Sigmoid colon (tissue), 6 donors: ENCODE measurements at regions not wholly inside any gene's neighbourhood (a gene's known extent, or its start where the extent isn't known, plus 50 kb on each side); places are given as distances from the start of the nearest gene placed in this dataset.

Experiments
- DNase-seq: peaks from one replicate; pipeline ENCODE4 v3.0.0-alpha.2; 2019
- H3K27ac ChIP-seq, 4 donors: fragments of 200-600 bp; sonication (generic); one replicate each; pipeline ENCODE4 v1.5.1; 2016 to 2019; ENCODE audit warnings: mild to moderate bottlenecking in 1 of 4
- H3K27me3 ChIP-seq, 3 donors: fragments of 200-600 bp; sonication (generic); one replicate each; pipeline ENCODE4 v1.5.1; 2019; ENCODE audit warnings: mild to moderate bottlenecking in 1 of 3
- H3K36me3 ChIP-seq, 4 donors: fragments of 200-600 bp; sonication (generic); one replicate each; pipeline ENCODE4 v1.5.1; 2016 to 2019
- H3K4me1 ChIP-seq, 4 donors: fragments of 200-600 bp; sonication (generic); one replicate each; pipeline ENCODE4 v1.5.1; 2017 to 2019
- H3K4me3 ChIP-seq, 4 donors: fragments of 200-600 bp; sonication (generic); one replicate each; pipeline ENCODE4 v1.5.1; 2017 to 2019; ENCODE audit warnings: mild to moderate bottlenecking in 2 of 4, moderate library complexity in 1 of 4
- H3K9me3 ChIP-seq, 4 donors: fragments of 200-600 bp in 3 of 4; sonication (generic) in 3 of 4; one replicate each; pipeline versions ENCODE4 v1.5.1 to v1.6.1; 2013 to 2019
- EP300 ChIP-seq, 4 donors: sonication (generic); formaldehyde crosslinking; IDR thresholded peaks; one replicate each; pipeline ENCODE4 v1.6.1; 2017; ENCODE audit warnings: antibody characterized with exemption in 4 of 4
- POLR2A ChIP-seq, 2 donors: fragments of 450-650 bp; IDR thresholded peaks; one replicate each; pipeline ENCODE4 v1.6.1; 2016; ENCODE audit warnings: antibody characterized with exemption in 2 of 2, mild to moderate bottlenecking in 2 of 2, moderate library complexity in 2 of 2
- POLR2AphosphoS5 ChIP-seq, 4 donors: sonication (generic); formaldehyde crosslinking; IDR thresholded peaks; one replicate each; pipeline ENCODE4 v1.6.1; 2017; ENCODE audit warnings: antibody characterized with exemption in 4 of 4
- WGBS, 2 donors: extraction: QIAGEN DNeasy Blood & Tissue Kit; methylation state at CpG; one replicate each; pipeline ENCODE4 v1.1.7; 2013; 5-methylcytosine and 5-hydroxymethylcytosine counted together
- intact Hi-C: fragments of 100-400 bp; cut with DNase I; formaldehyde crosslinking; loops from one replicate; pipeline ENCODE4 v1.15.1; 2023
- TF ChIP-seq, protein P1 (sequence below), 4 experiments: fragments of 450-650 bp in 3 of 4; fragments of 200-600 bp in 1 of 4; IDR thresholded peaks; one replicate each; pipeline ENCODE4 v1.5.1; 2016 to 2019; ENCODE audit warnings: antibody characterized with exemption in 4 of 4, mild to moderate bottlenecking in 3 of 4, moderate library complexity in 2 of 4
- donor health status: healthy with polysubstance abuse.
- donor health status: healthy.

GRCh38 chr6:77334093-77334492 lies 129.2 kb downstream of the HTR1B start:
- 85 to 87% methylated on average over 3 of the region's 3 CpGs for WGBS, 2 donors
- Histone ChIP-seq H3K27ac (no peak overlapping the region), H3K36me3 (no peaks in the 10 kb centered on the region), H3K4me3 (no peak overlapping the region), H3K27me3 (no peaks in the 10 kb centered on the region), H3K9me3 (peaks cover 0 to 9% (median 1%) of the 10 kb centered on the region in 4 donors), H3K4me1 (no peaks in the 10 kb centered on the region)
- DNase-seq = no peak
- intact Hi-C loops = no loop called here
- no peak for TF ChIP-seq POLR2A (IDR thresholded peaks at IDR 0.05)
- no peak for TF ChIP-seq POLR2AphosphoS5 (IDR thresholded peaks at IDR 0.05)
- TF ChIP-seq, protein P1, sequence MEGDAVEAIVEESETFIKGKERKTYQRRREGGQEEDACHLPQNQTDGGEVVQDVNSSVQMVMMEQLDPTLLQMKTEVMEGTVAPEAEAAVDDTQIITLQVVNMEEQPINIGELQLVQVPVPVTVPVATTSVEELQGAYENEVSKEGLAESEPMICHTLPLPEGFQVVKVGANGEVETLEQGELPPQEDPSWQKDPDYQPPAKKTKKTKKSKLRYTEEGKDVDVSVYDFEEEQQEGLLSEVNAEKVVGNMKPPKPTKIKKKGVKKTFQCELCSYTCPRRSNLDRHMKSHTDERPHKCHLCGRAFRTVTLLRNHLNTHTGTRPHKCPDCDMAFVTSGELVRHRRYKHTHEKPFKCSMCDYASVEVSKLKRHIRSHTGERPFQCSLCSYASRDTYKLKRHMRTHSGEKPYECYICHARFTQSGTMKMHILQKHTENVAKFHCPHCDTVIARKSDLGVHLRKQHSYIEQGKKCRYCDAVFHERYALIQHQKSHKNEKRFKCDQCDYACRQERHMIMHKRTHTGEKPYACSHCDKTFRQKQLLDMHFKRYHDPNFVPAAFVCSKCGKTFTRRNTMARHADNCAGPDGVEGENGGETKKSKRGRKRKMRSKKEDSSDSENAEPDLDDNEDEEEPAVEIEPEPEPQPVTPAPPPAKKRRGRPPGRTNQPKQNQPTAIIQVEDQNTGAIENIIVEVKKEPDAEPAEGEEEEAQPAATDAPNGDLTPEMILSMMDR (IDR thresholded peaks at IDR 0.05) = no peak
- no peak for TF ChIP-seq EP300 (IDR thresholded peaks at IDR 0.05)

GRCh38 chr6:77332915-77333623 lies 130.2 kb downstream of the HTR1B start:
- no peak for DNase-seq
- Histone ChIP-seq H3K4me1 (no peaks in the 10 kb centered on the region), H3K27ac (no peak overlapping the region), H3K27me3 (no peaks in the 10 kb centered on the region), H3K4me3 (no peak overlapping the region), H3K9me3 (peaks cover 0 to 9% (median 1%) of the 10 kb centered on the region in 4 donors), H3K36me3 (no peaks in the 10 kb centered on the region)
- TF ChIP-seq EP300 (IDR thresholded peaks at IDR 0.05) (no peak), POLR2A (IDR thresholded peaks at IDR 0.05) (no peak), POLR2AphosphoS5 (IDR thresholded peaks at IDR 0.05) (no peak)
- TF ChIP-seq, protein P1 (IDR thresholded peaks at IDR 0.05) = no peak
- intact Hi-C loops = no loop called here
- WGBS, 2 donors = 94 to 95% methylated on average over 15 of the region's 15 CpGs

DNA sequence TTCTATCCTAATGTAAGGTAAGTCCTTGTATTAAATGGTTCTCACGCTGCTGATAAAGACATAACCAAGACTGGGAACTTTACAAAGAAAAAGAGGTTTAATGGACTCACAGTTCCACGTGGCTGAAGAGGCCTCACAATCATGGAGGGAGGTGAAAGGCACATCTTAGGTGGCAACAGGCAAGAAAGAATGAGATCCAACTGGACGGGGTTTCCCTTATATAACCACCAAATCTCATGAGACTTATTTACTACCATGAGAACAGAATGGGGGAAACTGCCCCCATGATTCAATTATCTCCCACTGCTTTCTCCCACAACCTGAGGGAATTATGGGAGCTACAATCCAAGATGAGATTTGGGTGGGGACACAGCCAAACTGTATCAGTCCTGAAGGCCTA lies 136.6 kb downstream of the HTR1B start:
- no peak overlapping the region for H3K4me3 ChIP-seq
- intact Hi-C loops = no loop called here
- H3K36me3 ChIP-seq = no peaks in the 10 kb centered on the region
- no peaks in the 10 kb centered on the region for H3K27me3 ChIP-seq
- no peak for DNase-seq
- H3K27ac ChIP-seq = no peak overlapping the region
- TF ChIP-seq, protein P1 (IDR thresholded peaks at IDR 0.05) = no peak
- no peak for TF ChIP-seq POLR2AphosphoS5 (IDR thresholded peaks at IDR 0.05)
- no peak for TF ChIP-seq POLR2A (IDR thresholded peaks at IDR 0.05)
- no peak for TF ChIP-seq EP300 (IDR thresholded peaks at IDR 0.05)
- peaks cover 0 to 2% (median 0%) of the 10 kb centered on the region in 4 donors for H3K9me3 ChIP-seq
- WGBS, 2 donors = 76 to 86% methylated on average over 3 of the region's 3 CpGs
- no peaks in the 10 kb centered on the region for H3K4me1 ChIP-seq

GRCh38 chr6:77326029-77326428 lies 137.3 kb downstream of the HTR1B start:
- Histone ChIP-seq H3K4me1 (no peaks in the 10 kb centered on the region), H3K9me3 (peaks cover 0 to 2% (median 0%) of the 10 kb centered on the region in 4 donors), H3K4me3 (no peak overlapping the region), H3K27me3 (no peaks in the 10 kb centered on the region), H3K27ac (no peak overlapping the region), H3K36me3 (no peaks in the 10 kb centered on the region)
- 86 to 87% methylated on average over 3 of the region's 3 CpGs for WGBS, 2 donors
- no peak for DNase-seq
- TF ChIP-seq EP300 (IDR thresholded peaks at IDR 0.05) = no peak
- TF ChIP-seq, protein P1 (IDR thresholded peaks at IDR 0.05) = no peak
- no peak for TF ChIP-seq POLR2A (IDR thresholded peaks at IDR 0.05)
- no peak for TF ChIP-seq POLR2AphosphoS5 (IDR thresholded peaks at IDR 0.05)
- intact Hi-C loops = no loop called here

DNA sequence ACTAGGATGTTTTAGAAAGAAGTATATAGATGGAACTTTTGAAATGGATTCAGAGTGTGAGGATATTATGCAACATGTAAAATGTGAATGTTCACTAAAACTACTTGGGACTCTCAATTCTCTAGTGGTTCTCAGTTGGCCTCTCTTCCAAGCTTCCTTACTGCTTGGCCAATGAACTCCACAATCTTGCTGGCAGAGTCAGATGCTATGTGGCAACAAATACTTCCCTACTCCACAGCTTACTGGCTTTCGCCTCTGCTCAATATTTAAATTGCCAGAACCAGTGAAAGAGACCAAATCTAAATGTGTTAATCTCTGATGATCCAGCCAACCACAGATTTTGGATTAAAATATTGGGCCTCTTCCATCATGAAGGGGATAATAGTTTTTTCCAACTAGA lies 138.4 kb downstream of the HTR1B start:
- peaks cover 0 to 2% (median 0%) of the 10 kb centered on the region in 4 donors for H3K9me3 ChIP-seq
- no peak for DNase-seq
- intact Hi-C loops = no loop called here
- no peaks in the 10 kb centered on the region for H3K36me3 ChIP-seq
- 92 to 93% methylated on average over 1 of the region's 1 CpG for WGBS, 2 donors
- no peak overlapping the region for H3K27ac ChIP-seq
- no peak overlapping the region for H3K4me3 ChIP-seq
- H3K4me1 ChIP-seq = no peaks in the 10 kb centered on the region
- H3K27me3 ChIP-seq = no peaks in the 10 kb centered on the region
- no peak for TF ChIP-seq POLR2AphosphoS5 (IDR thresholded peaks at IDR 0.05)
